Ishikawa (cell line): ENCODE measurements at regions not wholly inside any gene's neighbourhood (a gene's known extent, or its start where the extent isn't known, plus 50 kb on each side); places are given as distances from the start of the nearest gene placed in this dataset.

Source experiments
- CEBPB ChIP-seq: IDR thresholded peaks from 2 replicates; pipeline ENCODE4 v1.6.1; 2012
- CREB1 ChIP-seq: IDR thresholded peaks from 2 replicates; pipeline ENCODE4 v1.6.1; 2012; ENCODE audit warnings: low read depth
- EGR1 ChIP-seq: IDR thresholded peaks from 2 replicates; pipeline ENCODE4 v1.6.1; 2012
- EP300 ChIP-seq: IDR thresholded peaks from 2 replicates; pipeline ENCODE4 v1.6.1; 2012; ENCODE audit warnings: borderline replicate concordance
- FOXM1 ChIP-seq: IDR thresholded peaks from 2 replicates; pipeline ENCODE4 v1.6.1; 2012; ENCODE audit warnings: low read depth, borderline replicate concordance
- MAX ChIP-seq: IDR thresholded peaks from 2 replicates; pipeline ENCODE4 v1.6.1; 2012
- NFIC ChIP-seq: IDR thresholded peaks from 2 replicates; pipeline ENCODE4 v1.6.1; 2012
- RAD21 ChIP-seq: IDR thresholded peaks from 2 replicates; pipeline ENCODE4 v1.6.1; 2012; ENCODE audit warnings: low read depth
- REST ChIP-seq: IDR thresholded peaks from 2 replicates; pipeline ENCODE4 v1.6.1; 2012; ENCODE audit warnings: low read depth, mild to moderate bottlenecking
- TAF1 ChIP-seq: IDR thresholded peaks from 2 replicates; pipeline ENCODE4 v1.6.1; 2012; ENCODE audit warnings: low read depth, mild to moderate bottlenecking
- TCF12 ChIP-seq: IDR thresholded peaks from 2 replicates; pipeline ENCODE4 v1.6.1; 2012; ENCODE audit warnings: low read depth
- TEAD4 ChIP-seq: IDR thresholded peaks from 2 replicates; pipeline ENCODE4 v1.6.1; 2012
- YY1 ChIP-seq: IDR thresholded peaks from 2 replicates; pipeline ENCODE4 v1.6.1; 2012; ENCODE audit warnings: low read depth
- ZBTB7A ChIP-seq: IDR thresholded peaks from 2 replicates; pipeline ENCODE4 v1.6.1; 2012; ENCODE audit warnings: low read depth
- TF ChIP-seq, protein P1 (sequence below): IDR thresholded peaks from 2 replicates; pipeline ENCODE4 v1.6.1; 2012

DNA sequence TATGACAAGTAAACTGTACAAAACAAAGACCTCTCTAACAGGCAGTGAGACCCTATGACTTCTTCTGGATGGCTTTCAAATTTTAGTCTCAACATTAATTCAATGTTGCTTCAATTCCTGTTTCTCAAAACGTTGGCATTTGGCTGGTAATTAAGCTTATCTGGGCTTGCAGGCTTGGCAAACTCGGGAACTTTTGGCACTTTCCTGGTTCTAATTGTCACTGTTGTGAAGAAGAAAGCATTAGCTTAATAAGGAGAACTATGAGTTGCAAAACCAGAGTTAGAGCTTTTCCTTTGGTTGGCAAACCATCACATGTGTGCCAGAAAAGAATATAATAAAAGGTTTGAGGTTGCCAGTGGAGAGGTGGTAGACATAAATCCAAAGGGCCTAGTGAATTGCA, 698.3 kb downstream of the LRRIQ3 start:
- TF ChIP-seq TCF12 (no peak), REST (no peak), RAD21 (no peak), TEAD4 (no peak)
- TF ChIP-seq, protein P1, sequence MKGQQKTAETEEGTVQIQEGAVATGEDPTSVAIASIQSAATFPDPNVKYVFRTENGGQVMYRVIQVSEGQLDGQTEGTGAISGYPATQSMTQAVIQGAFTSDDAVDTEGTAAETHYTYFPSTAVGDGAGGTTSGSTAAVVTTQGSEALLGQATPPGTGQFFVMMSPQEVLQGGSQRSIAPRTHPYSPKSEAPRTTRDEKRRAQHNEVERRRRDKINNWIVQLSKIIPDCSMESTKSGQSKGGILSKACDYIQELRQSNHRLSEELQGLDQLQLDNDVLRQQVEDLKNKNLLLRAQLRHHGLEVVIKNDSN: no peak

DNA sequence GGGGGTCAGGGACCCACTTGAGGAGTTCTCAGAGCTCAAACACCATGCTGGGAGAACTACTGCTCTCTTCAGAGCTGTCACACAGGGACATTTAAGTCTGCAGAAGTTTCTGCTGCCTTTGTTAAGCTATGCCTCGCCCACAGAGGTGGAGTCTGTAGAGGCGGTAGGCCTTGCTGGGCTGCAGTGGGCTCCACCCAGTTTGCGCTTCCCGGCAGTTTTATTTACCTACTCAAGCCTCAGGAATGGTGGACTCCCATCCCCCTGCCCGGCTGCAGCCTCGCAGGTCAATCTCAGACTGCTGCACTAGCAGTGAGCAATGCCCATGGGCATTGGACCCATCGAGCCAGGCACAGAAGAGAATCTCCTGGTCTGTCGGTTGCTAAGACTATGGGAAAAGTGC, 706.4 kb downstream of the LRRIQ3 start:
- TF ChIP-seq RAD21: no peak
- TF ChIP-seq CEBPB: no peak
- TF ChIP-seq EP300: no peak
- TF ChIP-seq YY1: no peak
- no peak for TF ChIP-seq TEAD4
- no peak for TF ChIP-seq EGR1
- TF ChIP-seq TCF12: no peak

- no peak for TF ChIP-seq REST
- no peak for TF ChIP-seq ZBTB7A
- no peak for TF ChIP-seq TEAD4
- TF ChIP-seq EGR1: no peak
- no peak for TF ChIP-seq RAD21
- no peak for TF ChIP-seq CEBPB
- TF ChIP-seq TAF1: no peak
- no peak for TF ChIP-seq YY1
- TF ChIP-seq, protein P1: no peak
- TF ChIP-seq TCF12: no peak
- no peak for TF ChIP-seq NFIC
- TF ChIP-seq MAX: no peak
- no peak for TF ChIP-seq FOXM1
- no peak for TF ChIP-seq CREB1
- no peak for TF ChIP-seq EP300
Measured at GRCh38 chr1:73475316-73475870, 722.6 kb downstream of the LRRIQ3 start.

DNA sequence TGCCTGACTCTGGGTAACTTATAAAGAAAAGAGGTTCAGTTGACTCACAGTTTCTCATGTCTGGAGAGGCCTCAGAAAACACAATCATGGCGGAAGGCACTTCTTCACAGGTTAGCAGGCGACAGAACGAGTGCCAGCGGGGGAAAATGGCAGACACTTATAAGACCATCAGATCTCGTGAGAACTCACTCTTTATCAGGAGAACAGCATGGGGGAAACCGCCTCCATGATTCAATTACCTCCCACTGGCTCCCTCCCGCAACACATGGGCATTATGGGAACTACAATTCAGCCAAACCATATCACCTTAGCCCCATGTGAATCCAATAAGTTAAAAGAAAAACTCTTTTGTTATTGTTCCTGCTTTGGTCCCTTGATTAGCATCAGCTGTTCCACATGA, 725.2 kb downstream of the LRRIQ3 start:
- TF ChIP-seq YY1 (no peak), EP300 (no peak), TCF12 (no peak), NFIC (no peak), CREB1 (no peak), TEAD4 (no peak), FOXM1 (no peak), MAX (no peak), CEBPB (no peak), REST (no peak), EGR1 (no peak), TAF1 (no peak), ZBTB7A (no peak), RAD21 (no peak)
- TF ChIP-seq, protein P1: no peak
